ENCODE measurements at regions not wholly inside any gene's neighbourhood (a gene's known extent, or its start where the extent isn't known, plus 50 kb on each side); places are given as distances from the start of the nearest gene placed in this dataset.
"Not testable (repeated sequence)": the region's sequence is repeated elsewhere in the genome, so short reads cannot be mapped to it uniquely, and the experiment has no call there.

DNA sequence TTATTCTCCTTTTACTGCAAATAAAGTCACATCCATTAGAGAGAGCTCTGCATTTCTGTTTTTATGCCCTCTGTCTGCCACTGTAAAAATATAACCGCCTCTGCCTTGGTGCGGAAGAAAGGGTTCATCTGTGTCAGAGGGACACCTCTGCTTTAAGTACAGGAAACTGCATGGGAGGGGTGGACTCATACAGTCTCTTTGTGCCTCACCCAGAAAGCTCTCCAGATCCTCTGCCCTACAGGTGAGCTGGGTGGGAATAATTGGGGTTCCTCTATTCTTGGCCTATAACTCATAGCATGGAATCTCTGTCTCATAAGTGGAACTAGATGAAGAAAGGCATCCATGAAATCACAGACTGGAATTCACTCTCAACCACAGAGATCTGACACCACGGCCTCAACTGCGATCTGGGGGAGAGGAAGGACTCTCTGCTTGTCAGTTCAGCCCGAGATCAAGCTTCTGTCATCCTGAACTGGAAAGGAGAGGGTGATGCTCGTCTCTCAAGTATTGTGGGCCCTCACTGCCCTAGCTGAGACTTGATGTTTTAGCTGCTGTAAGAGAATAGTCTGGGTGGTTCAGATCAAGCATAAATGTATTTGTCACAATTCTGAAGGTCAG is 702.3 kb downstream of the TMEM121 start:
- Histone ChIP-seq H3K27ac (no peak overlapping the region), H3K4me1 (no peaks in the 10 kb centered on the region), H3K4me3 (no peak overlapping the region), H3K27me3 (no peaks in the 10 kb centered on the region), H3K36me3 (no peaks in the 10 kb centered on the region), H3K9me3 (no peaks in the 10 kb centered on the region)
- DNase-seq (ENCODE audit: low spot score in 2 of 2) = no peak
- intact Hi-C loops (cut with DNase I) = no loop called here
- TF ChIP-seq, protein P1, sequence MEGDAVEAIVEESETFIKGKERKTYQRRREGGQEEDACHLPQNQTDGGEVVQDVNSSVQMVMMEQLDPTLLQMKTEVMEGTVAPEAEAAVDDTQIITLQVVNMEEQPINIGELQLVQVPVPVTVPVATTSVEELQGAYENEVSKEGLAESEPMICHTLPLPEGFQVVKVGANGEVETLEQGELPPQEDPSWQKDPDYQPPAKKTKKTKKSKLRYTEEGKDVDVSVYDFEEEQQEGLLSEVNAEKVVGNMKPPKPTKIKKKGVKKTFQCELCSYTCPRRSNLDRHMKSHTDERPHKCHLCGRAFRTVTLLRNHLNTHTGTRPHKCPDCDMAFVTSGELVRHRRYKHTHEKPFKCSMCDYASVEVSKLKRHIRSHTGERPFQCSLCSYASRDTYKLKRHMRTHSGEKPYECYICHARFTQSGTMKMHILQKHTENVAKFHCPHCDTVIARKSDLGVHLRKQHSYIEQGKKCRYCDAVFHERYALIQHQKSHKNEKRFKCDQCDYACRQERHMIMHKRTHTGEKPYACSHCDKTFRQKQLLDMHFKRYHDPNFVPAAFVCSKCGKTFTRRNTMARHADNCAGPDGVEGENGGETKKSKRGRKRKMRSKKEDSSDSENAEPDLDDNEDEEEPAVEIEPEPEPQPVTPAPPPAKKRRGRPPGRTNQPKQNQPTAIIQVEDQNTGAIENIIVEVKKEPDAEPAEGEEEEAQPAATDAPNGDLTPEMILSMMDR (IDR thresholded peaks at IDR 0.05) = no peak

DNA sequence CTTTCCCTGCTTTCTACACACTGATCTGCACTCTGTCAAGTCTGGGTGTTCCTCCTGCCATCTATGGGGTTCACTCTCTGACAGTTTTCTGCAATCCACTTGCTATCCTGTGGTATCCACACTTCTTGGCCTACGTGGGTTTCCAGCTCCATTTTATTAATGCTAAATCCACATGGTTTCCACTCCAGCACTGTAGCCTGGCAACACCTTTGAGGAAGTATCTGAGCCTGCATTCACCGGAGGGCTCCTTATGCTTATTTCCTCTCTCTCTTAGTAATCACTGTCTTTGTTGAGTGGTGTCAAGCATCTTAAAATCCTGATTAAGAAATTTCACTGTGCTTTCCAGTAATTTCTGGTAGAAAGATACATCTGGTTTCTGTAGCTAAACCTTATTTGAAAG is 703.7 kb downstream of the TMEM121 start:
- H3K4me3 ChIP-seq = no peak overlapping the region
- H3K27me3 ChIP-seq = no peaks in the 10 kb centered on the region
- TF ChIP-seq, protein P1 (IDR thresholded peaks at IDR 0.05) = no peak
- no peaks in the 10 kb centered on the region for H3K9me3 ChIP-seq
- H3K27ac ChIP-seq = no peak overlapping the region
- H3K36me3 ChIP-seq = no peaks in the 10 kb centered on the region
- no peak for DNase-seq (ENCODE audit: low spot score in 2 of 2)
- intact Hi-C loops (cut with DNase I) = no loop called here
- H3K4me1 ChIP-seq = no peaks in the 10 kb centered on the region

DNA sequence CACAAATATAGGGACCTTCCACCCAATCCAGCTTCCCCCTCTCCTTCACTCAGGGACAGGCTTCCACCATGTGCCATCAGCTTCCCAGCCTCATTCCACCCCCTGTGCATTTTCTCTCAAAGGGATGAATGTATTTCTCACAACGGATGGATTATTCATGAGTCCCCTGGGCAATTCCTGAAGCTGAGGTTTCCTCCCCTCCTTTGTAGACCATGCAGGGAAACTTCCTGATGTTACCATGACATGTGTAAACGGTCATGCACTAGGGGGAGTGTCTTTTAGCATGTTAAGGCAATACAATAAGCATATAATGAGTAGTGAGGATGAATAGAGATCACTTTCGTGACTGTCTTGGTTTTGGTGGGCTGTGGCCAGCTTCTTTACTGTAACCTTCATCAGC is 706.8 kb downstream of the TMEM121 start:
- DNase-seq (ENCODE audit: low spot score in 2 of 2); H3K36me3 ChIP-seq; H3K27ac ChIP-seq; intact Hi-C loops (cut with DNase I); H3K4me3 ChIP-seq; H3K9me3 ChIP-seq; H3K4me1 ChIP-seq; H3K27me3 ChIP-seq: not testable (repeated sequence)

DNA sequence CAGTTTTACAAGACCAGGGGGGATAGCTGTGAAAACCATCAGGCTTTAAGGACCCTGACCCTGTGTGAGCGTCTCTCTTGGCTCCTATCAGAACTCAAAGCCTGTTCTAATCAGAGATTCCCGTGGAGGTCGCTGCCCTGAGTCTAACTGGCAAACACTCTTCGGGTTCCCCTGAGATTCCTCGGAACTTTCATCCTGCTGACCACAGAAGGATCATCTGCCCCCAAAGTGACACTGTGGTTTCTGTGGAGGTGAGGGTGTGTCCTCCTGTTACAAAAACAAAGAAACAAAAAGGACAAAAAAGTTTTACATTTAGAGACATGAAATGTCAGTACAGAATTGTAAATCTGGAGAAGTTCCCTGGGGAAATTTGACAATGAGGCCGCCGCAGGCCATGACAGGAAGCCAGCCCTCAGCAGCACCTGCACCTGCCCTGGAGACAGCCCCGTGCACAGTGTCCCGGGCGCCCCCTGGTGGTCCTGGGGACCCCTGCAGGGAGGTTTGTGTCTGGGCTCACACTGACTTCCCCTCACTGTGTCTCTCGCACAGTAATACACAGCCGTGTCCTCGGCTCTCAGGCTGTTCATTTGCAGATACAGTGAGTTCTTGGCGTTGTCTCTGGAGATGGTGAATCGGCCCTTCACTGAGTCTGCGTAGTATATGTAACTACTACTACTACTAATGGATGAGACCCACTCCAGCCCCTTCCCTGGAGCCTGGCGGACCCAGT is 708.3 kb downstream of the TMEM121 start:
- H3K27me3 ChIP-seq; H3K27ac ChIP-seq; intact Hi-C loops (cut with DNase I): not testable (repeated sequence)

DNA sequence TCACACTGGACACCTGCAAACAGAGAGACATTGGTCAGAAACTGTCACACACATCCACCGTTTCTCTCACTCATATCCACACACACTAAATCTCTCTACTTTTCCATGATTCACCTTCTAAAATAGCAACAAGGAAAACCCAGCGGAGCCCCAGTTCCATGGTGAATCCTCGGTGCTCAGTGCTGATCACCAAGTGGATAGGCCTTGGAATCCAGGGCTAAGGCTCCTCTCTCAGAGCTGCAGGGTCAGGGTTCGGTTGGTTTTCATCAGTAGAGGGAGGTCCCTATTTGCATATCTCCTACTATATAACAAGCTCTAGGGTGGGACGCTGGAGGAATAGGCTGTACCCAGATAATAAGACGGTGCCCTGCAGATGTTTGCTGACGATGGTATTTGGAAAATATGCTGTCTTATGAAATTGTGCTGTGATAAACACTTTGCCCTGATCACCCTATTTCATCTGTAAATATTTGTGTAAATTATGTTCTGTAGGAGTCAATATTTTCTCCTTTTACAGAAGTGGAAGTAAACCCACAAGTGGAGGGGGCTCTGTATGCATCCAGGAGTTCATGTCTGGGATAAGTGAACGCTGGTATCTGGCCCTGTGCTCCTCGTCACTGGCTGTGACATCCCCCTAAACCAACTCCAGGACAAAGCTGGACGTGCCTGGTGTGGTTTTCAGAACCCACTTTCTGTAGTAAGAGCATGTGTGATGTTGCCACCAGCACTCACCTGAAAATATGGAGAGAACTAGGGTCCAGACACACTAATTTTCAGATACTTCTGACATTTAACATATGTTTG is 709.2 kb downstream of the TMEM121 start:
- intact Hi-C loops (cut with DNase I) = no loop called here
- H3K9me3 ChIP-seq = no peaks in the 10 kb centered on the region
- TF ChIP-seq, protein P1 (IDR thresholded peaks at IDR 0.05) = no peak
- no peaks in the 10 kb centered on the region for H3K36me3 ChIP-seq
- H3K27me3 ChIP-seq = no peaks in the 10 kb centered on the region
- DNase-seq (ENCODE audit: low spot score in 2 of 2) = no peak
- H3K27ac ChIP-seq = no peak overlapping the region
- H3K4me3 ChIP-seq = no peak overlapping the region
- no peaks in the 10 kb centered on the region for H3K4me1 ChIP-seq

More for the DNA sequence above, 708.3 kb downstream of the TMEM121 start:
- not testable (repeated sequence) for H3K4me3 ChIP-seq; H3K9me3 ChIP-seq; H3K36me3 ChIP-seq; DNase-seq (ENCODE audit: low spot score in 2 of 2); H3K4me1 ChIP-seq
- TF ChIP-seq, protein P1 (IDR thresholded peaks at IDR 0.05) = peak in 1 of 3 experiments; percentile 6

Data from ascending aorta (tissue), 2 donors.